ENCODE measurements at regions not wholly inside any gene's neighbourhood (a gene's known extent, or its start where the extent isn't known, plus 50 kb on each side); places are given as distances from the start of the nearest gene placed in this dataset.

- TF ChIP-seq MAX (IDR thresholded peaks at IDR 0.05; ENCODE audit: low read depth, low read length) (no peak), POLR2A (IDR thresholded peaks at IDR 0.05; ENCODE audit: extremely low read depth, insufficient read length) (no peak), MYC (IDR thresholded peaks at IDR 0.05; ENCODE audit: low read depth, low read length) (no peak), CTCF (IDR thresholded peaks at IDR 0.05; ENCODE audit: low read depth, low read length) (no peak)
- no peak for DNase-seq (ENCODE audit: low read depth)
- H3K4me3 ChIP-seq (ENCODE audit: low read depth, low read length): no peak overlapping the region
Measured at GRCh38 chr2:187853381-187853791, 299.2 kb upstream of the TFPI start.

GRCh38 chr2:187854801-187855200 lies 300.6 kb upstream of the TFPI start:
- no peak overlapping the region for H3K4me3 ChIP-seq (ENCODE audit: low read depth, low read length)
- TF ChIP-seq MAX (IDR thresholded peaks at IDR 0.05; ENCODE audit: low read depth, low read length) (no peak), POLR2A (IDR thresholded peaks at IDR 0.05; ENCODE audit: extremely low read depth, insufficient read length) (no peak)
- no peak for DNase-seq (ENCODE audit: low read depth)

- no peak for TF ChIP-seq MAX (IDR thresholded peaks at IDR 0.05; ENCODE audit: low read depth, low read length)
- no peak for TF ChIP-seq POLR2A (IDR thresholded peaks at IDR 0.05; ENCODE audit: extremely low read depth, insufficient read length)
- no peak for TF ChIP-seq CTCF (IDR thresholded peaks at IDR 0.05; ENCODE audit: low read depth, low read length)
- TF ChIP-seq MYC (IDR thresholded peaks at IDR 0.05; ENCODE audit: low read depth, low read length): no peak
- H3K4me3 ChIP-seq (ENCODE audit: low read depth, low read length): no peak overlapping the region
- no peak for DNase-seq (ENCODE audit: low read depth)
Measured at GRCh38 chr2:187855689-187856088, 301.5 kb upstream of the TFPI start.

DNA sequence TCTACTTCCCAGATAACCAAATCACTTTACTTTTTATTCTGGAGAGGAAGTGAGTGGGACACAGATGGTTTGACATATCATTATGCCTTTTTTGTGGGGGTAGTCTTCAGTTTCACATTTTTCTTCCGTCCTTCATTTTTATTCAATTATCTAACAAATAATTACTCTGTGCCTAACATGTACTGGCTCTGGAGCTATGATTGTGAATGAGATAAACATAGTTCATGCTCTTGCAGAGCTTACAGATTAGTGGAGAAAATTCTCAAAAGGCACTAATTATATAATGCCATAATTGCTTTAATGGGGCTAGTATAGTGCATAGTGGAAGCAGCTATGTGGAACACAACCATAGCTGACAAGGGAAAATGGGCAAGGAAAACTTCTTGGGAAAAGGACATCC lies 303.6 kb upstream of the TFPI start:
- TF ChIP-seq POLR2A (IDR thresholded peaks at IDR 0.05; ENCODE audit: extremely low read depth, insufficient read length) (no peak), MAX (IDR thresholded peaks at IDR 0.05; ENCODE audit: low read depth, low read length) (no peak), CTCF (IDR thresholded peaks at IDR 0.05; ENCODE audit: low read depth, low read length) (no peak), MYC (IDR thresholded peaks at IDR 0.05; ENCODE audit: low read depth, low read length) (no peak)
- H3K4me3 ChIP-seq (ENCODE audit: low read depth, low read length): no peak overlapping the region
- no peak for DNase-seq (ENCODE audit: low read depth)

GRCh38 chr2:187862715-187863114 lies 308.5 kb upstream of the TFPI start:
- no peak for TF ChIP-seq MAX (IDR thresholded peaks at IDR 0.05; ENCODE audit: low read depth, low read length)
- TF ChIP-seq CTCF (IDR thresholded peaks at IDR 0.05; ENCODE audit: low read depth, low read length): no peak
- TF ChIP-seq MYC (IDR thresholded peaks at IDR 0.05; ENCODE audit: low read depth, low read length): no peak
- no peak for TF ChIP-seq POLR2A (IDR thresholded peaks at IDR 0.05; ENCODE audit: extremely low read depth, insufficient read length)
- H3K4me3 ChIP-seq (ENCODE audit: low read depth, low read length): no peak overlapping the region
- no peak for DNase-seq (ENCODE audit: low read depth)

DNA sequence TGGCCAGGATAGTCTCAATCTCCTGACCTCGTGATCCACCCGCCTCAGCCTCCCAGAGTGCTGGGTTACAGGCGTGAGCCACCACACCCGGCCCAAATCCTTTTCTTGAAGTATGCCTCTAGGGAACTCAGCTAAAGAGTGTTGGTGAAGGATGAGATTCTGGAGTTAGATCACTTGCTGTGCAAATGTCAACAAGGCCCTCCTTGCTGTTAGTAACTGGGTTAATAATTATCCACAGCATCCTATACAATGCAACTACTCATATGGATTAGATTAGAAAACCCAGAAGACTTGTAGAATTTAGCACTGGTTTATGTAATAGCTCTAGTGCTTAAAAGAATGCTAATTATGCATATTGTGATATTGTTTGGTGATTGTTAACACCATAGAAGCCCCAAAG lies 310.8 kb upstream of the TFPI start:
- no peak overlapping the region for H3K4me3 ChIP-seq (ENCODE audit: low read depth, low read length)
- TF ChIP-seq CTCF (IDR thresholded peaks at IDR 0.05; ENCODE audit: low read depth, low read length): no peak
- TF ChIP-seq MYC (IDR thresholded peaks at IDR 0.05; ENCODE audit: low read depth, low read length): no peak
- TF ChIP-seq MAX (IDR thresholded peaks at IDR 0.05; ENCODE audit: low read depth, low read length): no peak
- TF ChIP-seq POLR2A (IDR thresholded peaks at IDR 0.05; ENCODE audit: extremely low read depth, insufficient read length): no peak
- no peak for DNase-seq (ENCODE audit: low read depth)

All from NB4 (cell line).